SKM-1 (cell line): ENCODE measurements at regions not wholly inside any gene's neighbourhood (a gene's known extent, or its start where the extent isn't known, plus 50 kb on each side); places are given as distances from the start of the nearest gene placed in this dataset.

Experiments
- DNase-seq: peaks from one replicate; lab custom pipeline; 2025; ENCODE audit not compliant: unreplicated experiment; lab: John Stamatoyannopoulos, UW

- DNase-seq = no peak
Observed at GRCh38 chr6:130756824-130757223, 70.4 kb upstream of the SMLR1 start.

- no peak for DNase-seq
Observed at GRCh38 chr6:130758813-130759212, 68.4 kb upstream of the SMLR1 start.

- no peak for DNase-seq
Observed at GRCh38 chr6:130760006-130760405, 67.2 kb upstream of the SMLR1 start.

GRCh38 chr6:130761286-130761685 lies 65.9 kb upstream of the SMLR1 start:
- no peak for DNase-seq

GRCh38 chr6:130765181-130765727 lies 62.0 kb upstream of the SMLR1 start:
- no peak for DNase-seq

- no peak for DNase-seq
Observed at GRCh38 chr6:130766239-130767144, 60.7 kb upstream of the SMLR1 start.

- no peak for DNase-seq
Observed at GRCh38 chr6:130769861-130770260, 57.3 kb upstream of the SMLR1 start.

GRCh38 chr6:130771741-130772140 lies 55.5 kb upstream of the SMLR1 start:
- DNase-seq = no peak

GRCh38 chr6:130773860-130774259 lies 53.3 kb upstream of the SMLR1 start:
- DNase-seq = no peak

GRCh38 chr6:130775411-130776012 lies 51.7 kb upstream of the SMLR1 start:
- no peak for DNase-seq

- DNase-seq = no peak
Observed at GRCh38 chr6:130776287-130776925, 50.8 kb upstream of the SMLR1 start.
